ENCODE measurements at regions not wholly inside any gene's neighbourhood (a gene's known extent, or its start where the extent isn't known, plus 50 kb on each side); places are given as distances from the start of the nearest gene placed in this dataset.
"Not testable (repeated sequence)": the region's sequence is repeated elsewhere in the genome, so short reads cannot be mapped to it uniquely, and the experiment has no call there.

GRCh38 chr6:159586684-159587083 is 106.4 kb downstream of the SOD2 start:
- no peaks in the 10 kb centered on the region for H3K36me3 Mint-ChIP-seq
- no peak for DNase-seq
- CTCF ChIA-PET, result no interaction called here
- H3K27me3 Mint-ChIP-seq, result no peaks in the 10 kb centered on the region
- H3K27ac Mint-ChIP-seq, result no peak overlapping the region
- H3K4me1 Mint-ChIP-seq (ENCODE audit: low read depth), result no peaks in the 10 kb centered on the region
- POLR2A ChIA-PET, result no interaction called here
- intact Hi-C loops (cut with micrococcal nuclease), result no loop called here
- no peak overlapping the region for H3K4me3 Mint-ChIP-seq
- H3K9me3 Mint-ChIP-seq, result no peaks in the 10 kb centered on the region

DNA sequence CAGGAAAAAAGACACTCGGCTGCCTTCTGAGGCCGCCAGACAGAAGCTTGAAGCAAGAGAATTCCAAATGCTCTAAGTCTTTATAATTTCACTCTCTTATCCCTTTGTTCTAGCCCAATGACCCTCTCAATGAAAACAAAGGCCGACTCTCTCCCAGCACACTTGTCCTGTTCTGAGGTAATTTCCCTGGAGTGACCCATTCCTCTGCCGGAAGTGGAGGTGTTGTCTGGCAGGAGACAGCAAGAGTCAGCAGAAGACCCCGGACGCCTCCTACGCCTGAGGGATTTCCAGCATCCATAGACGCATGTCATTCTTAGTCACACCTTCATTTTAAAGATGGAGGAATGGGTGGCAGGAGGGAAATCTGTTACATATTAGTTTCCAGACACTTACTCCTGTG is 110.3 kb downstream of the SOD2 start:
- Mint-ChIP-seq H3K27me3 (peaks cover 5% of the 10 kb centered on the region), H3K4me3 (no peak overlapping the region), H3K4me1 (ENCODE audit: low read depth) (no peaks in the 10 kb centered on the region), H3K36me3 (no peaks in the 10 kb centered on the region), H3K9me3 (peaks cover 2% of the 10 kb centered on the region), H3K27ac (no peak overlapping the region)
- ChIA-PET CTCF (no interaction called here), POLR2A (no interaction called here)
- no peak for DNase-seq
- intact Hi-C loops (cut with micrococcal nuclease), result no loop called here

- Mint-ChIP-seq H3K36me3 (no peaks in the 10 kb centered on the region), H3K27ac (no peak overlapping the region), H3K4me3 (no peak overlapping the region), H3K9me3 (peaks cover 2% of the 10 kb centered on the region), H3K27me3 (peaks cover 14% of the 10 kb centered on the region), H3K4me1 (ENCODE audit: low read depth) (no peaks in the 10 kb centered on the region)
- intact Hi-C loops (cut with micrococcal nuclease), result no loop called here
- no peak for DNase-seq
- ChIA-PET CTCF (no interaction called here), POLR2A (no interaction called here)
Measured at GRCh38 chr6:159578629-159579028, 114.4 kb downstream of the SOD2 start.

GRCh38 chr6:159577564-159577963 is 115.5 kb downstream of the SOD2 start:
- no peaks in the 10 kb centered on the region for H3K4me1 Mint-ChIP-seq (ENCODE audit: low read depth)
- H3K9me3 Mint-ChIP-seq, result peaks cover 2% of the 10 kb centered on the region
- H3K27ac Mint-ChIP-seq, result no peak overlapping the region
- no peak for DNase-seq
- no peak overlapping the region for H3K4me3 Mint-ChIP-seq
- peaks cover 14% of the 10 kb centered on the region for H3K27me3 Mint-ChIP-seq
- intact Hi-C loops (cut with micrococcal nuclease), result no loop called here
- H3K36me3 Mint-ChIP-seq, result no peaks in the 10 kb centered on the region
- ChIA-PET CTCF (no interaction called here), POLR2A (no interaction called here)

DNA sequence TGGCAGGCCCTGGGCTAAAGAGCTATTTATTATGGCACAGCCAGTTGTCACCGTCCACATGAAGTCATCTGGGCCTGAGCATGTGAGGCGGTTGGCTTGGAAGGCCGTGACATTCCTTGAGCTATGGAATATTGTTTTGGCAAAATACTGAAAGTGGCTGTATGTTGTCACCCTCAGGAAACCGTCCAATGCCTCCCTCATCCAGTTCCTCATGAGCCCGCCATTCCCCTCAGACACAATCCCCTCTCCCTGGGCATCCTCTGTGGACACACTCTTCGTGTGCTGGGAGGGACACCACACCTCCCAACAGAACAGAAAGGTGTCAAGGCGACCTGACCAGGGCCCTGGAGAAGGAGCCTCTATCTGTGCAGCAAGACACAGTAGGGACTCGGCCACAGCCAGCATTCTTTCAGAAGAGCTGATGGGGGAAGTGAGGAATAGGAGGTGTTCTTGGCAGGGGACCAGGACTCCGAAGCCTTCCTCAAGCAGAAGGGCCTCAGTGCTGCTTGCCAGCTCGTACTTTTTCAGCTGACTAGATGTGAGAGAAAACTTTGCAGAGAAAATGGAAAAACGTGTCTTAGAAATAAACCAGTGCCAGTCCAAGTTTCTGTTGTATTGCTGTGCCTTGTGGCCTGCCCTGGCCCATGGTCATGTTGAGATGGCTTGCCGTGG is 120.5 kb downstream of the SOD2 start:
- Mint-ChIP-seq H3K27ac (no peak overlapping the region), H3K4me1 (ENCODE audit: low read depth) (no peaks in the 10 kb centered on the region), H3K9me3 (peaks cover 20% of the 10 kb centered on the region), H3K36me3 (peaks cover 3% of the 10 kb centered on the region), H3K27me3 (peaks cover 11% of the 10 kb centered on the region), H3K4me3 (no peak overlapping the region)
- intact Hi-C loops (cut with micrococcal nuclease), result no loop called here
- no peak for DNase-seq
- POLR2A ChIA-PET, result no interaction called here
- CTCF ChIA-PET, result interaction anchor here (0.6 kb wide), 1 partner anchor 28 kb away, joined by 3 read pairs; no protein-coding TSS in a partner anchor

- intact Hi-C loops (cut with micrococcal nuclease), result no loop called here
- H3K36me3 Mint-ChIP-seq, result no peaks in the 10 kb centered on the region
- H3K4me1 Mint-ChIP-seq (ENCODE audit: low read depth), result no peaks in the 10 kb centered on the region
- H3K9me3 Mint-ChIP-seq, result peaks cover 15% of the 10 kb centered on the region
- DNase-seq, result no peak
- POLR2A ChIA-PET, result no interaction called here
- no peak overlapping the region for H3K27ac Mint-ChIP-seq
- H3K27me3 Mint-ChIP-seq, result peaks cover 8% of the 10 kb centered on the region
- no peak overlapping the region for H3K4me3 Mint-ChIP-seq
- CTCF ChIA-PET, result interaction anchor here (0.6 kb wide), 1 partner anchor 327 kb away, joined by 3 read pairs; no protein-coding TSS in a partner anchor
Measured at GRCh38 chr6:159565181-159565710, 127.8 kb downstream of the SOD2 start.

GRCh38 chr6:159564456-159564855 is 128.6 kb downstream of the SOD2 start:
- H3K4me3 Mint-ChIP-seq, result no peak overlapping the region
- H3K4me1 Mint-ChIP-seq (ENCODE audit: low read depth), result no peaks in the 10 kb centered on the region
- peaks cover 8% of the 10 kb centered on the region for H3K27me3 Mint-ChIP-seq
- no peak overlapping the region for H3K27ac Mint-ChIP-seq
- intact Hi-C loops (cut with micrococcal nuclease), result no loop called here
- ChIA-PET POLR2A (no interaction called here), CTCF (interaction anchor here (0.6 kb wide), 1 partner anchor 326 kb away, joined by 3 read pairs; no protein-coding TSS in a partner anchor)
- H3K9me3 Mint-ChIP-seq, result peaks cover 7% of the 10 kb centered on the region
- no peaks in the 10 kb centered on the region for H3K36me3 Mint-ChIP-seq
- no peak for DNase-seq

- POLR2A ChIA-PET, result no interaction called here
- Mint-ChIP-seq H3K9me3 (no peaks in the 10 kb centered on the region), H3K4me3 (no peak overlapping the region), H3K4me1 (ENCODE audit: low read depth) (no peaks in the 10 kb centered on the region), H3K27ac (no peak overlapping the region), H3K36me3 (no peaks in the 10 kb centered on the region), H3K27me3 (peaks cover 13% of the 10 kb centered on the region)
- CTCF ChIA-PET, result no interaction called here
- no peak for DNase-seq
- intact Hi-C loops (cut with micrococcal nuclease), result no loop called here
Measured at GRCh38 chr6:159557031-159557430, 136.0 kb downstream of the SOD2 start.

GRCh38 chr6:159555082-159555875 is 137.8 kb downstream of the SOD2 start:
- CTCF ChIA-PET, result no interaction called here
- no peak for DNase-seq
- no peak overlapping the region for H3K27ac Mint-ChIP-seq
- POLR2A ChIA-PET, result no interaction called here
- no peak overlapping the region for H3K4me3 Mint-ChIP-seq
- intact Hi-C loops (cut with micrococcal nuclease), result no loop called here
- H3K9me3 Mint-ChIP-seq, result no peaks in the 10 kb centered on the region
- no peaks in the 10 kb centered on the region for H3K36me3 Mint-ChIP-seq
- H3K4me1 Mint-ChIP-seq (ENCODE audit: low read depth), result no peaks in the 10 kb centered on the region
- H3K27me3 Mint-ChIP-seq, result peaks cover 11% of the 10 kb centered on the region

DNA sequence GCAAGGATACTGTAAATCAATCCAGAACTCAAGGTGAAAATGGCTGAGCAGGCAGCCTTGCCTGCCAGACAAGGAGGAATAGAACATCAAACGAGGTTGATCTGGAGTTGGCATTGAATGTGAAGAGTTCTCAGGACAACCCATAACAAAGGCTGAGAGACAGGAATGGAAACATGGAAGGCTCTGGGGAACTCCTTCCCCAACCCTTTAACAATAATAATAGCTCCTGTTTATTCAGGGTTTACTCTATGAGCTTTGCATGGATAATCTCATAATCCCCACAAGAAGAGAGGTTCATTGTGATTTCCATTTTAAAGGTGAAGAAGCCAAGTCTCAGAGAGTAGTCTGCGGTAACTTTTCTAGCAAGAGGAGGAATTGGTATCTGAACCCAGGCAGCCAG is 151.7 kb downstream of the SOD2 start:
- DNase-seq, result no peak
- ChIA-PET CTCF (no interaction called here), POLR2A (no interaction called here)
- no peaks in the 10 kb centered on the region for H3K4me1 Mint-ChIP-seq (ENCODE audit: low read depth)
- peaks cover 2% of the 10 kb centered on the region for H3K27me3 Mint-ChIP-seq
- H3K36me3 Mint-ChIP-seq, result no peaks in the 10 kb centered on the region
- H3K9me3 Mint-ChIP-seq, result no peaks in the 10 kb centered on the region
- intact Hi-C loops (cut with micrococcal nuclease), result no loop called here
- H3K4me3 Mint-ChIP-seq, result no peak overlapping the region
- no peak overlapping the region for H3K27ac Mint-ChIP-seq

GRCh38 chr6:159540883-159541282 is 152.2 kb downstream of the SOD2 start:
- no peak for DNase-seq
- H3K36me3 Mint-ChIP-seq, result no peaks in the 10 kb centered on the region
- peaks cover 3% of the 10 kb centered on the region for H3K27me3 Mint-ChIP-seq
- no peak overlapping the region for H3K27ac Mint-ChIP-seq
- intact Hi-C loops (cut with micrococcal nuclease), result no loop called here
- POLR2A ChIA-PET, result no interaction called here
- no peaks in the 10 kb centered on the region for H3K4me1 Mint-ChIP-seq (ENCODE audit: low read depth)
- CTCF ChIA-PET, result no interaction called here
- no peaks in the 10 kb centered on the region for H3K9me3 Mint-ChIP-seq
- H3K4me3 Mint-ChIP-seq, result no peak overlapping the region

DNA sequence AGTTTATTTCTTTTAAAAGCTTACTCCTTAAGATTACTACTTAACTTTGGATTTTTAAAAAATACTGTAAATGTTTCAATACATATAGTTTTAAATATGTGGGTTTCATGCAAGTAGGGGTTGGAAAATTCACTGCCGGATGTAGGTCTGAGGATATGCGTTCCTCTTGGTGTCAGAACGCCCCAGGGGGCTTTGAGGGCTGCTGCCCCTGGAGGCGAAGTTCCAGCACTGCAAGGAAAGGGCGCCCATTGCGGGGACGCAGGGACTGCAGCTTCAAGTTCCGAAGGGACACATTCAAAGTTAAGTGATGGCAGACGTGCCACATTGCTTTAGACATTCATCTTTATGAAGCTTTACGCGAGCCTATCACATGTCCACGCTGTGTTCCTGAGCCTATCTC is 152.9 kb downstream of the SOD2 start:
- ChIA-PET POLR2A (no interaction called here), CTCF (interaction anchor here (0.6 to 1.7 kb wide), 2 partner anchors 366 to 1128 kb away, joined by 3 to 4 read pairs; no protein-coding TSS in a partner anchor)
- intact Hi-C loops (cut with micrococcal nuclease), result no loop called here
- no peak overlapping the region for H3K27ac Mint-ChIP-seq
- peaks cover 5% of the 10 kb centered on the region for H3K27me3 Mint-ChIP-seq
- DNase-seq, result no peak
- no peaks in the 10 kb centered on the region for H3K9me3 Mint-ChIP-seq
- no peaks in the 10 kb centered on the region for H3K4me1 Mint-ChIP-seq (ENCODE audit: low read depth)
- H3K4me3 Mint-ChIP-seq, result no peak overlapping the region
- no peaks in the 10 kb centered on the region for H3K36me3 Mint-ChIP-seq

DNA sequence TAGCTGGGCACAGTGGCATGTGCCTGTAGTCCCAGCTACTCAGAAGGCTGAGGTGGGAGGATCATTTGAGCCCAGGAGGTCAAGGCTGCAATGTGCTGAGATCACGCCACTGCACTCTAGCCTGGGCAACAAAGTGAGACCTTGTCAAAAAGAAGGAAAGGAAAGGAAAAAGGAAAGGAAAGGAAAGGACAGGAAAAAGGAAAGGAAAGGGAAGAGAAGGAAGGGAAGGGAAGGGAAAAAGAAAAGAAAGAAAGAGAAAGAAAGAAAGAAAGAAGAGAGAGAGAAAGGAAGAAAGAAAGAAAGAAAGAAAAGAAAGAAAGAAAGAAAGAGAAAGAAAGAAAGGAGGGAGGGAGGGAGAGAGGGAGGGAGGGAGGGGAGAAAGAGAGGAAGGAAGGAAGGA is 155.0 kb downstream of the SOD2 start:
- H3K27me3 Mint-ChIP-seq; intact Hi-C loops (cut with micrococcal nuclease); H3K9me3 Mint-ChIP-seq; POLR2A ChIA-PET; H3K4me3 Mint-ChIP-seq; DNase-seq; H3K36me3 Mint-ChIP-seq; H3K4me1 Mint-ChIP-seq (ENCODE audit: low read depth); H3K27ac Mint-ChIP-seq; CTCF ChIA-PET: not testable (repeated sequence)
